ENCODE measurements at regions not wholly inside any gene's neighbourhood (a gene's known extent, or its start where the extent isn't known, plus 50 kb on each side); places are given as distances from the start of the nearest gene placed in this dataset.

DNA sequence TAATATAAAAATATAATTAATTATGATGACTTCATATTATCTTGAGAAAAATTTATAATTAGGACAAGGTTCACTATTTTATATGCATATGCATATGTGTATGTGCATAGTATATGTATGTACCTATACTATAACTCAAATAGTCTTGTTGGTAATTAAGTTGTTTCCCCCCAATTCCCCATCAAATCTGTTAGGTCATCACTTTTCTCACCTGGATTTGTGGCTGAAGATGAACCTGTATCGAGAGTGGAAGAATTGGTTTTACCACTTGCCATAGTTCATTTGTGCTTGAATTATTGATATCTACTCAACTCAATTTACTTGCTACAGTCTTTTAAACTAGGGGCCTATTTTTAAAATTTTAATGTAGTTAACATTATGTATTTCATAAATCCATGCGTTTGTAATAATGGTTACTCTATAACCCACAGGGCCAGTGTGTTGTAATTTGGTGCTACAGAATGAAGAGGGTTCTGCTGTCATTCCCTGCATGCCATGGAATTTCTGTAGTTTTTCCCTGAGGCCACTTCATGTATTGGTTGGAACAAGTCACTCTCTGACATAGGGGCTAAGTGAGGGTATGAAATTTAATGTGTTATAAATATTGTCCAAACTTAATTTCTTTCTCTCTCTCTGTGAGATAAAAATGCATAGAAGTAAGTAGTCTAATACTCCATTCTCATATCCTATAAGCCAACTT, 74.9 kb downstream of the TAF11L14 start:
- DNase-seq (ENCODE audit: low read depth in 1 of 2, low spot score in 1 of 2) = no peak
- Histone ChIP-seq H3K4me3 (replicated peaks; ENCODE audit: insufficient read depth, low read length) (no peak overlapping the region), H3K27me3 (ENCODE audit: insufficient read depth, poor library complexity, severe bottlenecking) (no peaks in the 10 kb centered on the region), H3K27ac (replicated peaks) (no peak overlapping the region)
- no peak for TF ChIP-seq SPI1 (IDR thresholded peaks at IDR 0.05; ENCODE audit: borderline replicate concordance, low read depth)
- TF ChIP-seq, protein P1, sequence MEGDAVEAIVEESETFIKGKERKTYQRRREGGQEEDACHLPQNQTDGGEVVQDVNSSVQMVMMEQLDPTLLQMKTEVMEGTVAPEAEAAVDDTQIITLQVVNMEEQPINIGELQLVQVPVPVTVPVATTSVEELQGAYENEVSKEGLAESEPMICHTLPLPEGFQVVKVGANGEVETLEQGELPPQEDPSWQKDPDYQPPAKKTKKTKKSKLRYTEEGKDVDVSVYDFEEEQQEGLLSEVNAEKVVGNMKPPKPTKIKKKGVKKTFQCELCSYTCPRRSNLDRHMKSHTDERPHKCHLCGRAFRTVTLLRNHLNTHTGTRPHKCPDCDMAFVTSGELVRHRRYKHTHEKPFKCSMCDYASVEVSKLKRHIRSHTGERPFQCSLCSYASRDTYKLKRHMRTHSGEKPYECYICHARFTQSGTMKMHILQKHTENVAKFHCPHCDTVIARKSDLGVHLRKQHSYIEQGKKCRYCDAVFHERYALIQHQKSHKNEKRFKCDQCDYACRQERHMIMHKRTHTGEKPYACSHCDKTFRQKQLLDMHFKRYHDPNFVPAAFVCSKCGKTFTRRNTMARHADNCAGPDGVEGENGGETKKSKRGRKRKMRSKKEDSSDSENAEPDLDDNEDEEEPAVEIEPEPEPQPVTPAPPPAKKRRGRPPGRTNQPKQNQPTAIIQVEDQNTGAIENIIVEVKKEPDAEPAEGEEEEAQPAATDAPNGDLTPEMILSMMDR (IDR thresholded peaks at IDR 0.05; ENCODE audit: insufficient read depth, low read length) = no peak
- TF ChIP-seq POLR2AphosphoS5 (IDR thresholded peaks at IDR 0.05; ENCODE audit: low read depth) = no peak
- TF ChIP-seq, protein P2, sequence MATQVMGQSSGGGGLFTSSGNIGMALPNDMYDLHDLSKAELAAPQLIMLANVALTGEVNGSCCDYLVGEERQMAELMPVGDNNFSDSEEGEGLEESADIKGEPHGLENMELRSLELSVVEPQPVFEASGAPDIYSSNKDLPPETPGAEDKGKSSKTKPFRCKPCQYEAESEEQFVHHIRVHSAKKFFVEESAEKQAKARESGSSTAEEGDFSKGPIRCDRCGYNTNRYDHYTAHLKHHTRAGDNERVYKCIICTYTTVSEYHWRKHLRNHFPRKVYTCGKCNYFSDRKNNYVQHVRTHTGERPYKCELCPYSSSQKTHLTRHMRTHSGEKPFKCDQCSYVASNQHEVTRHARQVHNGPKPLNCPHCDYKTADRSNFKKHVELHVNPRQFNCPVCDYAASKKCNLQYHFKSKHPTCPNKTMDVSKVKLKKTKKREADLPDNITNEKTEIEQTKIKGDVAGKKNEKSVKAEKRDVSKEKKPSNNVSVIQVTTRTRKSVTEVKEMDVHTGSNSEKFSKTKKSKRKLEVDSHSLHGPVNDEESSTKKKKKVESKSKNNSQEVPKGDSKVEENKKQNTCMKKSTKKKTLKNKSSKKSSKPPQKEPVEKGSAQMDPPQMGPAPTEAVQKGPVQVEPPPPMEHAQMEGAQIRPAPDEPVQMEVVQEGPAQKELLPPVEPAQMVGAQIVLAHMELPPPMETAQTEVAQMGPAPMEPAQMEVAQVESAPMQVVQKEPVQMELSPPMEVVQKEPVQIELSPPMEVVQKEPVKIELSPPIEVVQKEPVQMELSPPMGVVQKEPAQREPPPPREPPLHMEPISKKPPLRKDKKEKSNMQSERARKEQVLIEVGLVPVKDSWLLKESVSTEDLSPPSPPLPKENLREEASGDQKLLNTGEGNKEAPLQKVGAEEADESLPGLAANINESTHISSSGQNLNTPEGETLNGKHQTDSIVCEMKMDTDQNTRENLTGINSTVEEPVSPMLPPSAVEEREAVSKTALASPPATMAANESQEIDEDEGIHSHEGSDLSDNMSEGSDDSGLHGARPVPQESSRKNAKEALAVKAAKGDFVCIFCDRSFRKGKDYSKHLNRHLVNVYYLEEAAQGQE (IDR thresholded peaks at IDR 0.05; ENCODE audit: insufficient replicate concordance, low read depth) = no peak
- no peak for TF ChIP-seq GABPA (IDR thresholded peaks at IDR 0.05; ENCODE audit: low read depth)

DNA sequence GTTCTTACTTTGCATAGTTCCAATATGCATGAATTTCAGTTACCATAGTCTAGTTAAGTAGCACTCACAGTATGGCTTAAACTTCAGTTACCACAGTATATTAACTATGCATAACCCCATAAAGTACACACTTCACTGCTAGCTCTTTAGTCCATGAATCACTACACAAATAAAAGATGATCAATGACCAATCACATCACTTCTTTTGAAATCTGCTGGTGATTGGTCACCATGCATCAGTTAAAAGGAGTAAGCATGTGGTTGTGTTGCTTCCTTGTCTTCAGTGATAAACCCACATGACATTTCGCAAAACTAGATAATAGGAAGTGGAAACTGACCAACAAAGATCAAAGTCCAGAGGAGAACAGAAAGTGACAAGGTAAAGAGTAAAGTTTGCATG, 79.0 kb downstream of the TAF11L14 start:
- TF ChIP-seq POLR2AphosphoS5 (IDR thresholded peaks at IDR 0.05; ENCODE audit: low read depth) (no peak), SPI1 (IDR thresholded peaks at IDR 0.05; ENCODE audit: borderline replicate concordance, low read depth) (peak; percentile 65; the same call in 1 of the 2 replicates)
- TF ChIP-seq, protein P2 (IDR thresholded peaks at IDR 0.05; ENCODE audit: insufficient replicate concordance, low read depth) = no peak
- Histone ChIP-seq H3K27me3 (ENCODE audit: insufficient read depth, poor library complexity, severe bottlenecking) (no peaks in the 10 kb centered on the region), H3K4me3 (replicated peaks; ENCODE audit: insufficient read depth, low read length) (no peak overlapping the region), H3K27ac (replicated peaks) (no peak overlapping the region)
- DNase-seq (ENCODE audit: low read depth in 1 of 2, low spot score in 1 of 2) = peak; percentile 17 to 80

DNA sequence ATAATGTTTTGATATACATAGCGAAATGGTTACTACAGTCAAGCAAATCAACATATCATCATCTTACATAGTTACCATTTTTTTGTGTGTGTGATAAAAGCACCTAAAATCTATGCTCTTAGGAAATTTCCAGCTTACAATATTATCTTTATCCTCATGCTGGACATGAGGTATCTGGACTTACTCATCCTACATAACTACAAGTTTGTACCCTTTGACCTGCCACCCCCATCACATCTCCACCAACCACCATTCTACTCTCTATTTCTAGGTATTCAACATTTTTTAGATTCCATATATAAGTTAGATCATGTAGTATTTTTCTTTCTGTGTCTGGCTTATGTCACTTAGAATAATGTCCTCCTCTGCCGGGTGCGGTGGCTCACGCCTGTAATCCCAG, 79.9 kb downstream of the TAF11L14 start:
- TF ChIP-seq, protein P1 (IDR thresholded peaks at IDR 0.05; ENCODE audit: insufficient read depth, low read length) = no peak
- TF ChIP-seq, protein P2 (IDR thresholded peaks at IDR 0.05; ENCODE audit: insufficient replicate concordance, low read depth) = no peak
- no peak for TF ChIP-seq SPI1 (IDR thresholded peaks at IDR 0.05; ENCODE audit: borderline replicate concordance, low read depth)
- no peak for TF ChIP-seq GABPA (IDR thresholded peaks at IDR 0.05; ENCODE audit: low read depth)
- no peak for TF ChIP-seq POLR2AphosphoS5 (IDR thresholded peaks at IDR 0.05; ENCODE audit: low read depth)
- Histone ChIP-seq H3K27ac (replicated peaks) (no peak overlapping the region), H3K27me3 (ENCODE audit: insufficient read depth, poor library complexity, severe bottlenecking) (no peaks in the 10 kb centered on the region), H3K4me3 (replicated peaks; ENCODE audit: insufficient read depth, low read length) (no peak overlapping the region)
- no peak for DNase-seq (ENCODE audit: low read depth in 1 of 2, low spot score in 1 of 2)

Data from HL-60 (cell line).